Endothelial cell (in vitro differentiated cells): ENCODE measurements at regions not wholly inside any gene's neighbourhood (a gene's known extent, or its start where the extent isn't known, plus 50 kb on each side); places are given as distances from the start of the nearest gene placed in this dataset.

Experiments
- DNase-seq: peaks from one replicate; pipeline ENCODE4 v3.0.0; 2021; ENCODE audit warnings: low spot score
- H3K27ac Mint-ChIP-seq: one replicate; pipeline ENCODE4 v1.8.0; 2021; ENCODE audit warnings: mixed read lengths, inconsistent platforms; ENCODE audit not compliant: unreplicated experiment
- H3K27me3 Mint-ChIP-seq: one replicate; pipeline ENCODE4 v1.8.0; 2021; ENCODE audit warnings: mild to moderate bottlenecking, moderate library complexity, mixed read lengths, inconsistent platforms; ENCODE audit not compliant: unreplicated experiment
- H3K36me3 Mint-ChIP-seq: one replicate; pipeline ENCODE4 v1.8.0; 2021; ENCODE audit warnings: mild to moderate bottlenecking, low read depth, mixed read lengths, inconsistent platforms; ENCODE audit not compliant: unreplicated experiment
- H3K4me1 Mint-ChIP-seq: one replicate; pipeline ENCODE4 v1.8.0; 2021; ENCODE audit warnings: mild to moderate bottlenecking, mixed read lengths, inconsistent platforms; ENCODE audit not compliant: unreplicated experiment
- H3K4me3 Mint-ChIP-seq: one replicate; pipeline ENCODE4 v1.8.0; 2021; ENCODE audit warnings: mild to moderate bottlenecking, mixed read lengths, inconsistent platforms; ENCODE audit not compliant: unreplicated experiment
- H3K9me3 Mint-ChIP-seq: one replicate; pipeline ENCODE4 v1.8.0; 2021; ENCODE audit warnings: mixed read lengths, inconsistent platforms; ENCODE audit not compliant: unreplicated experiment
- CTCF ChIP-seq: fragments of 200-600 bp; sonication (generic); IDR thresholded peaks from one replicate; pipeline ENCODE4 v1.5.0; 2021; ENCODE audit warnings: antibody characterized with exemption; ENCODE audit not compliant: unreplicated experiment

- Mint-ChIP-seq H3K27me3 (no peaks in the 10 kb centered on the region), H3K4me3 (no peak overlapping the region), H3K36me3 (no peaks in the 10 kb centered on the region), H3K9me3 (no peaks in the 10 kb centered on the region), H3K27ac (no peak overlapping the region), H3K4me1 (no peaks in the 10 kb centered on the region)
- DNase-seq, result no peak
- no peak for TF ChIP-seq CTCF
Observed at GRCh38 chr3:147669077-147669476, 259.9 kb downstream of the ZIC1 start.

GRCh38 chr3:147672035-147672434, 262.9 kb downstream of the ZIC1 start:
- H3K4me3 Mint-ChIP-seq, result no peak overlapping the region

GRCh38 chr3:147672436-147672835, 263.3 kb downstream of the ZIC1 start:
- H3K36me3 Mint-ChIP-seq, result no peaks in the 10 kb centered on the region
- TF ChIP-seq CTCF, result no peak
- no peak overlapping the region for H3K4me3 Mint-ChIP-seq
- no peaks in the 10 kb centered on the region for H3K4me1 Mint-ChIP-seq
- H3K27ac Mint-ChIP-seq, result no peak overlapping the region
- no peak for DNase-seq
- no peaks in the 10 kb centered on the region for H3K27me3 Mint-ChIP-seq
- H3K9me3 Mint-ChIP-seq, result no peaks in the 10 kb centered on the region

More at GRCh38 chr3:147672035-147672434, 262.9 kb downstream of the ZIC1 start:
- Mint-ChIP-seq H3K27me3 (no peaks in the 10 kb centered on the region), H3K9me3 (no peaks in the 10 kb centered on the region), H3K4me1 (no peaks in the 10 kb centered on the region), H3K27ac (no peak overlapping the region), H3K36me3 (no peaks in the 10 kb centered on the region)
- no peak for DNase-seq
- TF ChIP-seq CTCF, result no peak

- Mint-ChIP-seq H3K27me3 (no peaks in the 10 kb centered on the region), H3K27ac (no peak overlapping the region), H3K4me1 (no peaks in the 10 kb centered on the region), H3K4me3 (no peak overlapping the region), H3K9me3 (no peaks in the 10 kb centered on the region), H3K36me3 (no peaks in the 10 kb centered on the region)
- no peak for TF ChIP-seq CTCF
- DNase-seq, result no peak
Observed at GRCh38 chr3:147675761-147676160, 266.6 kb downstream of the ZIC1 start.

GRCh38 chr3:147680837-147681483, 271.8 kb downstream of the ZIC1 start:
- H3K27ac Mint-ChIP-seq, result no peak overlapping the region
- no peaks in the 10 kb centered on the region for H3K36me3 Mint-ChIP-seq
- no peaks in the 10 kb centered on the region for H3K4me1 Mint-ChIP-seq
- DNase-seq, result no peak
- H3K4me3 Mint-ChIP-seq, result no peak overlapping the region
- no peak for TF ChIP-seq CTCF
- H3K27me3 Mint-ChIP-seq, result no peaks in the 10 kb centered on the region
- H3K9me3 Mint-ChIP-seq, result no peaks in the 10 kb centered on the region
